Trophoblast cell (in vitro differentiated cells and primary cell): ENCODE measurements at regions not wholly inside any gene's neighbourhood (a gene's known extent, or its start where the extent isn't known, plus 50 kb on each side); places are given as distances from the start of the nearest gene placed in this dataset.

Experiments used
- DNase-seq, 2 donors: peaks; one replicate each; pipeline ENCODE4 v3.0.0-alpha.2; 2016
- H2AFZ ChIP-seq: 2 replicates; pipeline ENCODE4 v1.6.1; 2013; ENCODE audit warnings: low read length, moderate library complexity, mild to moderate bottlenecking; ENCODE audit not compliant: insufficient read depth, poor library complexity
- H2AK5ac ChIP-seq: 2 replicates; pipeline ENCODE4 v1.6.1; 2013; ENCODE audit warnings: mild to moderate bottlenecking, low read length
- H2BK120ac ChIP-seq: 2 replicates; pipeline ENCODE4 v1.6.1; 2013; ENCODE audit warnings: low read length, mild to moderate bottlenecking, moderate library complexity; ENCODE audit not compliant: insufficient read depth, poor library complexity
- H2BK12ac ChIP-seq: 2 replicates; pipeline ENCODE4 v1.6.1; 2013; ENCODE audit warnings: mild to moderate bottlenecking, low read length, moderate library complexity
- H2BK5ac ChIP-seq: 2 replicates; pipeline ENCODE4 v1.6.1; 2013; ENCODE audit warnings: low read length, low read depth, moderate library complexity, mild to moderate bottlenecking; ENCODE audit not compliant: poor library complexity
- H3K14ac ChIP-seq: 2 replicates; pipeline ENCODE4 v1.6.1; 2013; ENCODE audit warnings: mild to moderate bottlenecking, low read length
- H3K18ac ChIP-seq: 2 replicates; pipeline ENCODE4 v1.6.1; 2013; ENCODE audit warnings: mild to moderate bottlenecking, low read length
- H3K23ac ChIP-seq: 2 replicates; pipeline ENCODE4 v1.6.1; 2013; ENCODE audit warnings: low read length
- H3K27ac ChIP-seq: 2 replicates; pipeline ENCODE4 v1.5.1; 2013; ENCODE audit warnings: low read depth, mild to moderate bottlenecking, inconsistent platforms, low read length, moderate library complexity
- H3K27me3 ChIP-seq: 2 replicates; pipeline ENCODE4 v1.6.1; 2013; ENCODE audit warnings: inconsistent platforms, mild to moderate bottlenecking, low read length, moderate library complexity; ENCODE audit not compliant: insufficient read depth
- H3K36me3 ChIP-seq, 2 experiments: 1 replicate in 1 of 2; 2 replicates in 1 of 2; pipeline ENCODE4 v1.6.1; 2013; ENCODE audit warnings: low read length in 2 of 2, mild to moderate bottlenecking in 2 of 2, moderate library complexity in 1 of 2; ENCODE audit not compliant: insufficient read depth in 2 of 2, control insufficient read depth in 1 of 2
- H3K4ac ChIP-seq: 2 replicates; pipeline ENCODE4 v1.6.1; 2013; ENCODE audit warnings: low read depth, mild to moderate bottlenecking, low read length, moderate library complexity
- H3K4me1 ChIP-seq, 2 experiments: 1 replicate in 1 of 2; 2 replicates in 1 of 2; pipeline ENCODE4 v1.6.1; 2013; ENCODE audit warnings: low read length in 2 of 2, mild to moderate bottlenecking in 2 of 2, moderate library complexity in 1 of 2; ENCODE audit not compliant: insufficient read depth in 2 of 2, control insufficient read depth in 1 of 2
- H3K4me2 ChIP-seq: 2 replicates; pipeline ENCODE4 v1.6.1; 2013; ENCODE audit warnings: inconsistent platforms, mild to moderate bottlenecking, low read length, moderate library complexity
- H3K4me3 ChIP-seq: 2 replicates; pipeline ENCODE4 v1.5.1; 2013; ENCODE audit warnings: mild to moderate bottlenecking, low read depth, low read length, inconsistent platforms
- H3K79me1 ChIP-seq: one replicate; pipeline ENCODE4 v1.6.1; 2013; ENCODE audit warnings: low read length
- H3K79me2 ChIP-seq: 2 replicates; pipeline ENCODE4 v1.6.1; 2013; ENCODE audit warnings: low read length, mild to moderate bottlenecking; ENCODE audit not compliant: control insufficient read depth, insufficient read depth, poor library complexity
- H3K9ac ChIP-seq: 2 replicates; pipeline ENCODE4 v1.6.1; 2013; ENCODE audit warnings: mild to moderate bottlenecking, low read length
- H3K9me3 ChIP-seq: 2 replicates; pipeline ENCODE4 v1.6.1; 2013; ENCODE audit warnings: low read depth, mild to moderate bottlenecking, control low read depth, inconsistent platforms, low read length; ENCODE audit not compliant: insufficient read depth
- H4K12ac ChIP-seq: 2 replicates; pipeline ENCODE4 v1.6.1; 2013; ENCODE audit warnings: low read depth, mild to moderate bottlenecking, low read length, moderate library complexity
- H4K8ac ChIP-seq: 2 replicates; pipeline ENCODE4 v1.6.1; 2013; ENCODE audit warnings: low read depth, mild to moderate bottlenecking, low read length, moderate library complexity
- H4K91ac ChIP-seq: one replicate; pipeline ENCODE4 v1.6.1; 2013; ENCODE audit warnings: low read depth, mild to moderate bottlenecking, low read length, moderate library complexity
- WGBS: extraction: QIAGEN DNeasy Blood & Tissue Kit; methylation state at CpG from one replicate; pipeline ENCODE4 v1.1.7; 2013; ENCODE audit warnings: missing lambda C conversion rate; ENCODE audit not compliant: insufficient read length, insufficient coverage; ENCODE audit errors: extremely low coverage; 5-methylcytosine and 5-hydroxymethylcytosine counted together

DNA sequence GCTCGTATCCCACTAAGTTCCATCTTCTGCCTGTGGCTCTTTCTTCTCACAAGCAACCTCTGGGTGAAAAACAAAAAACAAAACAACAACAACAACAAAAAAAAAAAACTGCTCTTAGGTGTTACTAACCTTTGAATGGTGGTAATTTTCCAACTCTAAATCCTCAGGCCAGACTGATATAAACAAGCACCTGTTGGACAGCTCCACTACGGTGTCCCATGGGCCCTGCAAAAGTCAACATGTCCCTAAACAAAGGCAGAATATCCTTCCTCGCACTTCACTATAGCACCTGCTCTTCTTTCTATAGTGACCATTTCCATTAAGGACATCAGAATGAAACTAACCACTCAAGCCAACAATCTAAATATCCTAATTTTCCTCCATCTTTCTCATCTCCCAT, 54.6 kb upstream of the PARM1 start:
- Histone ChIP-seq H3K14ac (no peak overlapping the region), H4K8ac (no peak overlapping the region), H4K12ac (no peak overlapping the region), H3K9me3 (no peaks in the 10 kb centered on the region), H2BK5ac (no peak overlapping the region), H3K18ac (no peak overlapping the region), H3K23ac (no peak overlapping the region), H3K79me1 (no peaks in the 10 kb centered on the region), H2BK12ac (no peak overlapping the region), H3K4me3 (no peak overlapping the region), H3K27ac (no peak overlapping the region), H3K79me2 (no peaks in the 10 kb centered on the region), H3K9ac (no peak overlapping the region), H3K4ac (no peak overlapping the region), H3K27me3 (no peaks in the 10 kb centered on the region), H4K91ac (no peak overlapping the region), H2AK5ac (no peak overlapping the region), H3K4me2 (no peak overlapping the region), H3K36me3 (no peaks in the 10 kb centered on the region), H3K4me1 (no peaks in the 10 kb centered on the region), H2AFZ (no peak overlapping the region), H2BK120ac (no peak overlapping the region)
- no CpG with 5 or more reads among the region's 3 CpGs for WGBS
- no peak for DNase-seq

DNA sequence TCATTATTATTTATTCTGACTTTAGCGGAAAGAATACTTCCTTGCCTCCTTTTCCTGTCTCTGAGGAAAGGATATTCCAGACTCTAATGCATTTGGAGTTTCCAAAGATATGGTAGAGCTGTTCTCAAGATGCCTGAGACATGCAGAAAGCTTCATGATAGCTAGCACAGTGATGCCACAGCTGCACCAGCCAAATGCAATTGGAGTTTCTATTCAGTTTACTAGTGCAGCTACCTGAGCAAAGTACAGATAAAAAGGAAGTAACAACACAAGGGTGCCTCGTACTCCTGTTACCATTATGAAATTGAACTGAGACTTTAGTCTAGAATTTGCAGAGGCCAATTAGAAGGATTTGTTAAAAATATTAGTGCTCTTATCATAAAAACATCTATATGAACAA, 57.5 kb upstream of the PARM1 start:
- WGBS, result no CpG with 5 or more reads among the region's 2 CpGs
- no peaks in the 10 kb centered on the region for H3K9me3 ChIP-seq

DNA sequence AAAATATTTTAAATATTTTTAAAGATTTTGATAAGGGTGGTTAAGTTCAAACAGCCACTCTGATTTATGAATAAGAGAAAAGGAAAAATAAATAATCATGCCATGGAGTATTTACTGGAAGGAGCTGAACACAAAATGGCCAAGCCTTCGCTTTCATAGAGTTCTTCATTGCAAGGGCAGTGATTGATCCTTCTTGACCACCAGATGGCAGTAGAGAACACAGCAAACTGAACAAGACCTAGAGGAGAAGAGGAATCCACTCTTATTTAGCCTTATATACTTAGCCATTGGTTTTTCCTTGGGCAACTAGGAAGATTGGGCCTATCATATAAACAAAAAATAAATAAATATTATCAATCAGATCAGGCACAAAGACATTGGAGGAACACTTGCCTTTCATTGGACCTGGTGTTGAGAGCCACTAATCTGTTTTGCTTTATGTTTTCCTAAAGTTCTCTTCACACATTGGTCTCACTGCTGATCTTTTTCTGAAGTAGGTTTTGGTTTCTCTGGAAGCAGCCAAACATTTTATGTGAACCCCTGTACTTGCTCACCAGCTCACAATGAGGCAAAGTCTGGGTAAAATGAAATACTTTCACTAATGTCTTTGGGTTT, 58.1 kb upstream of the PARM1 start:
- Histone ChIP-seq H2AK5ac (no peak overlapping the region), H3K36me3 (no peaks in the 10 kb centered on the region), H3K14ac (no peak overlapping the region), H3K79me2 (no peaks in the 10 kb centered on the region), H3K9me3 (no peaks in the 10 kb centered on the region), H3K4ac (no peak overlapping the region), H3K23ac (no peak overlapping the region), H2BK120ac (no peak overlapping the region), H2BK5ac (no peak overlapping the region), H3K4me2 (no peak overlapping the region), H3K4me3 (no peak overlapping the region), H4K91ac (no peak overlapping the region), H3K9ac (no peak overlapping the region), H3K4me1 (no peaks in the 10 kb centered on the region), H2BK12ac (no peak overlapping the region), H3K18ac (no peak overlapping the region), H3K27me3 (no peaks in the 10 kb centered on the region), H2AFZ (no peak overlapping the region), H4K8ac (no peak overlapping the region), H3K27ac (no peak overlapping the region), H4K12ac (no peak overlapping the region), H3K79me1 (no peaks in the 10 kb centered on the region)
- no CpG with 5 or more reads among the region's 1 CpG for whole genome bisulfite sequencing
- peak; percentile 27 to 92 for DNase-seq

More for the DNA sequence above, 57.5 kb upstream of the PARM1 start:
- Histone ChIP-seq H4K8ac (no peak overlapping the region), H3K4ac (no peak overlapping the region), H3K9ac (no peak overlapping the region), H4K12ac (no peak overlapping the region), H3K79me2 (no peaks in the 10 kb centered on the region), H3K23ac (no peak overlapping the region), H3K18ac (no peak overlapping the region), H3K79me1 (no peaks in the 10 kb centered on the region), H2AFZ (no peak overlapping the region), H2BK5ac (no peak overlapping the region), H3K4me1 (no peaks in the 10 kb centered on the region), H3K4me2 (no peak overlapping the region), H3K27me3 (no peaks in the 10 kb centered on the region), H3K4me3 (no peak overlapping the region), H3K27ac (no peak overlapping the region), H4K91ac (no peak overlapping the region), H2BK120ac (no peak overlapping the region), H3K14ac (no peak overlapping the region), H2BK12ac (no peak overlapping the region), H3K36me3 (no peaks in the 10 kb centered on the region), H2AK5ac (no peak overlapping the region)
- DNase-seq, result no peak

DNA sequence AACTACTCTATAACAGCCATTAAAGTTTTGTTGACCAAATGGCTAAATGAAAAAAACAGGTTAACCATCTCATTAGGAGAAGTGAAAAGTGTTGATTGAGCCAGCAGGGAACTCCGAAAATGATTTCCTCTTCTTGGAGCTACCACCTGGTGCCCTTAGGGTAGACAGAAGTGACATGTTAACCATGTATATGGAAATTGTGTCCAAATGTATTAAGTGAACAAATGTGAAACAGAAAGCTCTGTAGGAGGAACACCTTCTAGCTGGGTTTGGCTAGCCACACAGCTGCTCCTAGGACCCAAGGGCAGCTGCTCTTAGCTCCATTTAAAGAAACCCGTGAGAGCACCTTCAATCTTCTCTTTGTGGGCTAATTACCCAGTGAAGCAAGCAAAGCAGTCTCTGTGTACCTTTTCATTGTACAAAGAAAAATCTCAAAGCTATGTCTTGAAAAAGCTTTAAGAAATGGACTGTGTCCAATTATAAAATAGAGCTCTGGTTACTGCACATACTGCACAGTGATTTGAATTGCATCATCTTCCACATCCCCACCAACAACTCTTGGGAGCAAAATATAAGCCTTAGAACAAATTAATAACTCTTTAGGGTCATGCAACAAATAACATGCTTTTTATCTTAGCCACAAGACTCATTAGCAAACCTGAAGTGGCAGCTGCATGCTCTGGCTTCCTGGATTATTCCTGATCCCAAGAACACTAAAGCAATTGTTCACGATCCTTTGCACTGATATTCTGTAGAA, 59.2 kb upstream of the PARM1 start:
- Histone ChIP-seq H3K23ac (no peak overlapping the region), H2BK12ac (no peak overlapping the region), H3K79me1 (no peaks in the 10 kb centered on the region), H3K79me2 (no peaks in the 10 kb centered on the region), H2AFZ (no peak overlapping the region), H3K9me3 (no peaks in the 10 kb centered on the region), H2BK120ac (no peak overlapping the region), H3K4me3 (no peak overlapping the region), H3K9ac (no peak overlapping the region), H2BK5ac (no peak overlapping the region), H3K4me1 (no peaks in the 10 kb centered on the region), H3K4ac (no peak overlapping the region), H3K4me2 (no peak overlapping the region), H3K36me3 (no peaks in the 10 kb centered on the region), H4K91ac (no peak overlapping the region), H3K14ac (no peak overlapping the region), H3K27me3 (no peaks in the 10 kb centered on the region), H3K18ac (no peak overlapping the region), H3K27ac (no peak overlapping the region), H4K12ac (no peak overlapping the region), H4K8ac (no peak overlapping the region), H2AK5ac (no peak overlapping the region)
- no peak for DNase-seq
- WGBS, result no CpG with 5 or more reads among the region's 3 CpGs
